CD4-positive, CD25-positive, alpha-beta regulatory T cell (primary cell): ENCODE measurements at regions not wholly inside any gene's neighbourhood (a gene's known extent, or its start where the extent isn't known, plus 50 kb on each side); places are given as distances from the start of the nearest gene placed in this dataset.
"Not testable (repeated sequence)": the region's sequence is repeated elsewhere in the genome, so short reads cannot be mapped to it uniquely, and the experiment has no call there.

Experiments used
- ATAC-seq, 2 donors: fragments of 150-1000 bp; cut with Tn5 transposase; one replicate each; pipeline ENCODE4 v1.10.0; 2021; ENCODE audit warnings: low read depth in 2 of 2, moderate number of reproducible peaks in 2 of 2, moderate library complexity in 1 of 2
- DNase-seq, 3 donors: peaks; one replicate each; pipeline versions ENCODE4 v3.0.0 to v3.0.0-alpha.2; 2012 to 2022; ENCODE audit warnings: mixed read lengths in 1 of 3
- H3K27ac ChIP-seq: one replicate; pipeline ENCODE4 v1.7.0; 2013; ENCODE audit warnings: mild to moderate bottlenecking, low read length; ENCODE audit not compliant: insufficient read depth, poor library complexity, severe bottlenecking
- H3K27me3 ChIP-seq: one replicate; pipeline ENCODE4 v1.7.0; 2013; ENCODE audit warnings: low read length; ENCODE audit not compliant: control insufficient read depth, insufficient read depth
- H3K36me3 ChIP-seq: one replicate; pipeline ENCODE4 v1.7.0; 2013; ENCODE audit warnings: mild to moderate bottlenecking, low read length, moderate library complexity; ENCODE audit not compliant: control insufficient read depth, insufficient read depth
- H3K4me1 ChIP-seq: 2 replicates; pipeline ENCODE4 v1.7.0; 2013; ENCODE audit warnings: mild to moderate bottlenecking, low read length; ENCODE audit not compliant: insufficient read depth, control insufficient read depth, poor library complexity, severe bottlenecking
- H3K4me3 ChIP-seq: one replicate; pipeline ENCODE4 v1.7.0; 2013; ENCODE audit warnings: low read depth, mild to moderate bottlenecking, low read length, moderate library complexity
- H3K9me3 ChIP-seq, 2 experiments: 1 replicate in 1 of 2; 2 replicates in 1 of 2; pipeline ENCODE4 v1.7.0; 2013; ENCODE audit warnings: low read length in 2 of 2, mild to moderate bottlenecking in 1 of 2, moderate library complexity in 1 of 2; ENCODE audit not compliant: control insufficient read depth in 2 of 2
- H3K27ac Mint-ChIP-seq, 3 donors: one replicate each; pipeline ENCODE4 v1.8.0; 2020 to 2022; ENCODE audit warnings: mild to moderate bottlenecking in 3 of 3, mixed read lengths in 3 of 3, moderate library complexity in 2 of 3
- H3K27me3 Mint-ChIP-seq: one replicate; pipeline ENCODE4 v1.8.0; 2022; ENCODE audit warnings: mild to moderate bottlenecking, mixed read lengths
- H3K36me3 Mint-ChIP-seq: one replicate; pipeline ENCODE4 v1.8.0; 2020; ENCODE audit warnings: mixed read lengths
- H3K4me1 Mint-ChIP-seq, 4 donors: one replicate each; pipeline ENCODE4 v1.8.0; 2020 to 2022; ENCODE audit warnings: mixed read lengths in 4 of 4, mild to moderate bottlenecking in 1 of 4
- H3K4me3 Mint-ChIP-seq, 4 donors: one replicate each; pipeline ENCODE4 v1.8.0; 2020 to 2022; ENCODE audit warnings: mild to moderate bottlenecking in 4 of 4, mixed read lengths in 4 of 4, moderate library complexity in 3 of 4
- H3K9me3 Mint-ChIP-seq, 7 donors: one replicate each; pipeline ENCODE4 v1.8.0; 2020 to 2022; ENCODE audit warnings: mixed read lengths in 7 of 7, mild to moderate bottlenecking in 3 of 7, moderate library complexity in 2 of 7

DNA sequence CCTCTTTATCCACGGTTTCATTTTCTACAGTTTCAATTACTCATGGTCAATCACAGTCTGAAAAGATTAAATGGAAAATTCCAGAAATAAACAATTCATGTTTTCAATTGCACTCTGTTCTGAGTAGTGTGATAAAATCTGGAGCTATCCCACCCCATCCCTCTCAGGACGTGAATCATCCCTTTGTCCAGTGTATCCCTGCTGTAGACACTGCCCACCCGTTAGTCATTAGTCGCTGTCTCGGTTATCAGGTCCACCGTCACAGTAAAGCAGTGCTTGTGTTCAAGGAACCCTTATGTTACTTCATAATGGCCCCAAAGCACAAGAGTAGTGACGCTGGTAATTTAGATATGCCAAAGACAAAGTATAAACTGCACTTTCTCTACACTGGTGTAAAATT is 141.0 kb upstream of the LMNTD1 start:
- Mint-ChIP-seq H3K36me3 (no peaks in the 10 kb centered on the region), H3K27ac (no peak overlapping the region), H3K9me3 (peaks cover 0 to 6% (median 0%) of the 10 kb centered on the region in 7 donors), H3K27me3 (no peaks in the 10 kb centered on the region), H3K4me1 (no peaks in the 10 kb centered on the region), H3K4me3 (no peak overlapping the region)
- Histone ChIP-seq H3K36me3 (no peaks in the 10 kb centered on the region), H3K27ac (no peak overlapping the region), H3K4me1 (no peaks in the 10 kb centered on the region), H3K27me3 (no peaks in the 10 kb centered on the region), H3K4me3 (no peak overlapping the region), H3K9me3 (no peaks in the 10 kb centered on the region)
- no peak for ATAC-seq
- DNase-seq: no peak

DNA sequence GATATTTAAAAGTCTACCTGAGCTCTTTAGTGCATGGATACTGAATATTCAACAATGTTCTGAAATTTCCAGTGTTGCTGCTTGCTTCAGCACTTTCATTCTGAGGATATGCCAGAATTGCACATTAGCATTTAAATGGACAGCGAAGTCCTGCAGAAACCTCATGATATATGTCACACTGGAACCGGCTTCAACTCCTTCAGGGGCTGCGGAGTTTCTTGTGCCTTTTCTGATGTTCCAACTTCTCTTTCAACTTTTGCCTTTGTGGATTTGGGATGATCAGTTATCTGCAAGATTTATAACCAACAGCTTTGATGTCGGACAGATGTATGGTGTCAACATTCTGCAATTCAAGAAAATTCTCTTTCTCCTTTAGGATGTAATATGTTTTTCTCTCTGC is 142.5 kb upstream of the LMNTD1 start:
- Mint-ChIP-seq H3K27ac (no peak overlapping the region), H3K36me3 (no peaks in the 10 kb centered on the region), H3K4me3 (no peak overlapping the region), H3K27me3 (no peaks in the 10 kb centered on the region), H3K9me3 (peaks cover 0 to 4% (median 0%) of the 10 kb centered on the region in 7 donors), H3K4me1 (no peaks in the 10 kb centered on the region)
- Histone ChIP-seq H3K27ac (no peak overlapping the region), H3K27me3 (no peaks in the 10 kb centered on the region), H3K9me3 (no peaks in the 10 kb centered on the region), H3K36me3 (no peaks in the 10 kb centered on the region), H3K4me1 (no peaks in the 10 kb centered on the region), H3K4me3 (no peak overlapping the region)
- DNase-seq: no peak
- ATAC-seq: no peak

DNA sequence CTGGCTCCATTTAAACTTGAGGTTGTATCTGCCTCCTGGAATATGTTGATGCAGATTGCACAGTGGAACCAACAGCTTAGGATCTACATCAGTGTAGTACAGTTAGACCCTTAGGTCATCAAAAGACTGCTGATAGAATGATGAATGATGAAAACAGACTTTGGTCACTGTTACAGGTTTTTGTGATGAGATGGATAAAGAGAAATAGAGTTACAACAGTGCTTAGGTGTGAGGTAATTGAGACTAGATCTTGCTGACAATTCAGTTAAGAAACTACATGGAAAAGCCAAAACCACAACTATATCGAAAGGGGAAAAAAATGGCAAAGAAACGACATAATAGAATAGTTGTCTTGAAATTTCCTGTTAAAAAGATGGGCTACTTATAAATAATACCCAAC is 145.7 kb upstream of the LMNTD1 start:
- DNase-seq (no peak), ATAC-seq (no peak)

DNA sequence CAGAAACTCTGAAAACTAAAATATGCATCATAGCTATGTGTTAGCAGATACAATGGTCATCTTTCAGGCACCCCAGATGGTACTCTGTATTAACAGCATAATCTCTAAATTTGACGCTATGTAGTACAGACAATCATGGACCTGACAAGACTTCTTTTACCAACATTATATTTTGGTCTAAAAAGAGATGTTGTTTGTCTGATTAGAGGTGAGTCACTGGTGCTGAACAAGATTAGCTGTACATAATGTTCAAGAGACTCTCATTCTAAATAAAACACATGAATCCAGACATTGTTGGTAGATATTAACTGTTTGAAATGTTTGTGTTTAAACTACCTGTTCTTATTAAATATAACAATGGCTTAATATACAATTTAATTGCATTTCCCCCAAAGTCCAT is 146.4 kb upstream of the LMNTD1 start:
- Histone ChIP-seq H3K27me3 (no peaks in the 10 kb centered on the region), H3K9me3 (no peaks in the 10 kb centered on the region), H3K4me3 (no peak overlapping the region), H3K36me3 (no peaks in the 10 kb centered on the region), H3K4me1 (no peaks in the 10 kb centered on the region), H3K27ac (no peak overlapping the region)
- no peak for ATAC-seq
- Mint-ChIP-seq H3K4me3 (no peak overlapping the region), H3K36me3 (no peaks in the 10 kb centered on the region), H3K4me1 (no peaks in the 10 kb centered on the region), H3K27me3 (no peaks in the 10 kb centered on the region), H3K9me3 (peaks cover 0 to 9% (median 2%) of the 10 kb centered on the region in 7 donors), H3K27ac (no peak overlapping the region)
- DNase-seq: no peak

More for the DNA sequence above, 145.7 kb upstream of the LMNTD1 start:
- Mint-ChIP-seq H3K27me3 (no peaks in the 10 kb centered on the region), H3K4me1 (no peaks in the 10 kb centered on the region), H3K4me3 (no peak overlapping the region), H3K27ac (no peak overlapping the region), H3K9me3 (peaks cover 0 to 9% (median 2%) of the 10 kb centered on the region in 7 donors), H3K36me3 (no peaks in the 10 kb centered on the region)
- Histone ChIP-seq H3K9me3 (no peaks in the 10 kb centered on the region), H3K36me3 (no peaks in the 10 kb centered on the region), H3K4me3 (no peak overlapping the region), H3K27me3 (no peaks in the 10 kb centered on the region), H3K27ac (no peak overlapping the region), H3K4me1 (no peaks in the 10 kb centered on the region)

DNA sequence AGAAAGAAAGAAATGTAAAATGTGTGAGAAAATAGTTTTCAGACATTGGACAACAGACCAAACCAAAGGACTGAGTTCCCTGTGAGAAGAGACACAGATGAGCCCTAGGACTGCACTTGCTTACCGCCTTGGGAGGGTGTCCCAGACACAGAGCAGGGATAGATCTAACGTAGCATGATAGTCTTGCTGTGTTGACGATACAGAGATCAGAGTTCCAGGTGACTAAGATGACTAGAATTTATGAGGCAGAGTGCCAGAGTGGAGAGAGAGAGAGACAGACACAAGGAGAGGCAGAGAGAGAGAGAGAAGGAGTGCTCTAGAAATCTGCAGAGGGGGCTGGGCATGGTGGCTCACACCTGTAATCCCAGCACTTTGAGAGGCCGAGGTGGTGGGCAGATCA is 148.2 kb upstream of the LMNTD1 start:
- Histone ChIP-seq H3K4me3 (no peak overlapping the region), H3K27me3 (no peaks in the 10 kb centered on the region), H3K4me1 (no peaks in the 10 kb centered on the region), H3K36me3 (no peaks in the 10 kb centered on the region), H3K9me3 (no peaks in the 10 kb centered on the region), H3K27ac (no peak overlapping the region)
- H3K36me3 Mint-ChIP-seq: no peaks in the 10 kb centered on the region
- DNase-seq (no peak), ATAC-seq (no peak)
- H3K27ac Mint-ChIP-seq: no peak overlapping the region
- peak overlapping the region in 1 of 4 donors; percentile 27 for H3K4me3 Mint-ChIP-seq
- H3K4me1 Mint-ChIP-seq: no peaks in the 10 kb centered on the region
- no peaks in the 10 kb centered on the region for H3K27me3 Mint-ChIP-seq
- peaks cover 0 to 9% (median 2%) of the 10 kb centered on the region in 7 donors for H3K9me3 Mint-ChIP-seq

DNA sequence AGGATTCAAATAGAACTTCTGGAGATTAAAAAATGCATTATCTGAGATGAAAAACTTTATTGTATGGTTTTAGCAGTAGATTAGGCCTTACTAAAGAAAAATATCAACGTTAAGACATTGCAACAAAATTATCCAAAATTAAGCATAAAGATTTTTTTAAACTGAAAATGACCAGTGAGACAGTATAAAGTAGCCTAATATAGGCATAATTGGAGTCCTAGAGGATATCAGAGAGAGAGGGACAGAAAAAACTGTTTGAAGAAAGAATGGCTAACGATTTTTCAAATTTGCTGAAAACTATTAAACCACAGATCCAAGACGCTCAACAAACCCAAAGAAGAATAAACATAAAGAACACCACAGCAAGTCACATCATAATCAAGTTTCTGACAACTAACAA is 149.5 kb upstream of the LMNTD1 start:
- no peaks in the 10 kb centered on the region for H3K36me3 ChIP-seq
- no peak overlapping the region for H3K4me3 ChIP-seq
- DNase-seq (no peak), ATAC-seq (no peak)
- no peaks in the 10 kb centered on the region for H3K9me3 ChIP-seq
- H3K4me3 Mint-ChIP-seq: no peak overlapping the region
- H3K27ac Mint-ChIP-seq: no peak overlapping the region
- H3K36me3 Mint-ChIP-seq: no peaks in the 10 kb centered on the region
- no peak overlapping the region for H3K27ac ChIP-seq
- no peaks in the 10 kb centered on the region for H3K27me3 Mint-ChIP-seq
- no peaks in the 10 kb centered on the region for H3K4me1 Mint-ChIP-seq
- H3K9me3 Mint-ChIP-seq: peaks cover 0 to 14% (median 2%) of the 10 kb centered on the region in 7 donors
- no peaks in the 10 kb centered on the region for H3K27me3 ChIP-seq
- no peaks in the 10 kb centered on the region for H3K4me1 ChIP-seq

DNA sequence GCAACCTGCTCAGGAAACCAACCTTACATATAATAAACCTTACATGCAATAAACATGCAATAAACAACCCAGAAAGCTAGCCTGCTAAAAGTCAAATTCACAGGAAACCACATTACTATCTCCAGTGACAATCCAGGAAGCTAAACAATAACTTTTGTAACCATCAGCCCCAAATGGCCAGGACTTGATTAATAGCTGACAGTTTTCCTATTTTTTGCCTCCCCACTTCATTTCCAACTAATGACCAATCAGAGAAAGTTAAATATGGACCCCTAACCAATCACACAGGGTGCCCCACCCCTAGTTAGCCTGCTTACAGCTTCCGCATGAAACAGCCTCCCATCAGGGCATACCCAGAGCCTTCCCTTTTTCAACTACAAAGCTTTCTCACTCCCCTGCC is 152.2 kb upstream of the LMNTD1 start:
- DNase-seq (no peak), ATAC-seq (no peak)
- Mint-ChIP-seq H3K27ac (no peak overlapping the region), H3K4me3 (no peak overlapping the region), H3K27me3 (no peaks in the 10 kb centered on the region), H3K4me1 (no peaks in the 10 kb centered on the region), H3K9me3 (peaks cover 0 to 14% (median 2%) of the 10 kb centered on the region in 7 donors), H3K36me3 (no peaks in the 10 kb centered on the region)
- Histone ChIP-seq H3K27me3 (no peaks in the 10 kb centered on the region), H3K4me1 (no peaks in the 10 kb centered on the region), H3K4me3 (no peak overlapping the region), H3K27ac (no peak overlapping the region), H3K9me3 (no peaks in the 10 kb centered on the region), H3K36me3 (no peaks in the 10 kb centered on the region)

DNA sequence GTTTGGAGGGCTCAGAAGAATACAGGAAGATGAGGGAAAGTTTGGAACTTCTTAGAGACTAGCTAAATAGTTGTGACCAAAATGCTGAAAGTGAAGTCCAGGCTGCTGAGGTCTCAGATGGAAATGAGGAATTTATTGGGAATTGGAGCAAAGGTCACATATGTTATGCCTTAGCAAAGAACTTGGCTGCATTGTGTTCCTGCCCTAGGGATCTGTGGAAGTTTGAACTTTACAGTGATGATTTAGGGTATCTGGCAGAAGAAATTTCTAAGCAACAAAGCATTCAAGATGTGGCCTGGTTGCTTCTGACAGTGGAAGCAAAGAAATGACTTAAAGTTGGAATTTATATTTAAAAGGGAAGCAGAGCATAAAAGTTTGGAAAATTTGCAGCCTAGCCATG is 153.6 kb upstream of the LMNTD1 start:
- not testable (repeated sequence) for H3K36me3 Mint-ChIP-seq, DNase-seq, ATAC-seq, H3K27ac ChIP-seq, H3K4me3 ChIP-seq, H3K36me3 ChIP-seq, H3K9me3 ChIP-seq, H3K27ac Mint-ChIP-seq, H3K4me3 Mint-ChIP-seq, H3K4me1 ChIP-seq, H3K4me1 Mint-ChIP-seq, H3K27me3 Mint-ChIP-seq, H3K27me3 ChIP-seq
- H3K9me3 Mint-ChIP-seq: peaks cover 0 to 14% (median 3%) of the 10 kb centered on the region in 7 donors
